Skeletal muscle tissue (tissue), 3 donors: ENCODE measurements at regions not wholly inside any gene's neighbourhood (a gene's known extent, or its start where the extent isn't known, plus 50 kb on each side); places are given as distances from the start of the nearest gene placed in this dataset.
"Not testable (repeated sequence)": the region's sequence is repeated elsewhere in the genome, so short reads cannot be mapped to it uniquely, and the experiment has no call there.

Experiments
- H3K27ac ChIP-seq: one replicate; pipeline ENCODE4 v1.7.0; 2013; ENCODE audit warnings: mild to moderate bottlenecking, low read depth, low read length, inconsistent platforms
- H3K27me3 ChIP-seq, 3 donors: one replicate each; pipeline ENCODE4 v1.7.0; 2013; ENCODE audit warnings: low read length in 3 of 3; ENCODE audit not compliant: control insufficient read depth in 3 of 3, insufficient read depth in 3 of 3
- H3K36me3 ChIP-seq, 3 donors: one replicate each; pipeline ENCODE4 v1.7.0; 2013; ENCODE audit warnings: low read length in 3 of 3; ENCODE audit not compliant: control insufficient read depth in 3 of 3, insufficient read depth in 3 of 3
- H3K4me1 ChIP-seq, 3 donors: one replicate each; pipeline ENCODE4 v1.7.0; 2013; ENCODE audit warnings: low read length in 3 of 3, mild to moderate bottlenecking in 3 of 3; ENCODE audit not compliant: control insufficient read depth in 3 of 3, insufficient read depth in 3 of 3
- H3K4me3 ChIP-seq, 3 donors: one replicate each; pipeline ENCODE4 v1.7.0; 2013; ENCODE audit warnings: low read length in 3 of 3
- H3K9ac ChIP-seq, 3 donors: one replicate each; pipeline ENCODE4 v1.7.0; 2013; ENCODE audit warnings: low read length in 3 of 3, mild to moderate bottlenecking in 3 of 3, moderate library complexity in 2 of 3, low read depth in 1 of 3
- H3K9me3 ChIP-seq, 3 donors: one replicate each; pipeline ENCODE4 v1.7.0; 2013; ENCODE audit warnings: low read length in 3 of 3; ENCODE audit not compliant: control insufficient read depth in 3 of 3
- donor health status: Osteomylitis.

GRCh38 chr2:156001851-156002250 lies 330.7 kb downstream of the NR4A2 start:
- no peak overlapping the region for H3K9ac ChIP-seq
- H3K27ac ChIP-seq = no peak overlapping the region
- no peaks in the 10 kb centered on the region for H3K9me3 ChIP-seq
- no peaks in the 10 kb centered on the region for H3K4me1 ChIP-seq
- no peak overlapping the region for H3K4me3 ChIP-seq
- H3K36me3 ChIP-seq = no peaks in the 10 kb centered on the region
- H3K27me3 ChIP-seq = no peaks in the 10 kb centered on the region

GRCh38 chr2:155997538-155997937 lies 335.0 kb downstream of the NR4A2 start:
- H3K9ac ChIP-seq = no peak overlapping the region

GRCh38 chr2:155994315-155994714 lies 338.2 kb downstream of the NR4A2 start:
- Histone ChIP-seq H3K4me1 (no peaks in the 10 kb centered on the region), H3K9ac (no peak overlapping the region), H3K4me3 (no peak overlapping the region), H3K36me3 (no peaks in the 10 kb centered on the region), H3K9me3 (no peaks in the 10 kb centered on the region), H3K27ac (no peak overlapping the region), H3K27me3 (no peaks in the 10 kb centered on the region)

More at GRCh38 chr2:155997538-155997937, 335.0 kb downstream of the NR4A2 start:
- no peaks in the 10 kb centered on the region for H3K9me3 ChIP-seq
- no peak overlapping the region for H3K27ac ChIP-seq
- H3K27me3 ChIP-seq = no peaks in the 10 kb centered on the region
- H3K4me1 ChIP-seq = no peaks in the 10 kb centered on the region
- H3K36me3 ChIP-seq = no peaks in the 10 kb centered on the region
- H3K4me3 ChIP-seq = no peak overlapping the region

DNA sequence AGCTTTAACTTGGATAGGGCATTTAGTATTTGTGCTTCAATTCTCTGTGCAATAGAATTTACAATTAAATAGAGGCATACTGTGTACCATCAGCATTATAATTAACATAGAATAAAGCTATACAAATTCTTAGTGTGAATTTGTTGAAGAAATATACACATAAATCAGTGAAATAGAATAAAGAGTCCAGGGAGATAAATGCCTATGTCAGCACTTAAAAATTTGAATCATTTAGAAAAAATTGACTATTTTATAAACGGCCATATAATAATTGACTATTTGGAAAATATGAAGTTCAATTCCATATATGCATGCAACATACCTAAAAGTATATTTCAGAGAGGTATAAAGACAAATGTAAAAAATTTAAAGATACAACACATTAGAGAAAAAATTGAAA lies 348.7 kb downstream of the NR4A2 start:
- Histone ChIP-seq H3K9me3 (no peaks in the 10 kb centered on the region), H3K4me1 (no peaks in the 10 kb centered on the region), H3K36me3 (no peaks in the 10 kb centered on the region), H3K27ac (no peak overlapping the region), H3K9ac (no peak overlapping the region), H3K4me3 (no peak overlapping the region), H3K27me3 (no peaks in the 10 kb centered on the region)

DNA sequence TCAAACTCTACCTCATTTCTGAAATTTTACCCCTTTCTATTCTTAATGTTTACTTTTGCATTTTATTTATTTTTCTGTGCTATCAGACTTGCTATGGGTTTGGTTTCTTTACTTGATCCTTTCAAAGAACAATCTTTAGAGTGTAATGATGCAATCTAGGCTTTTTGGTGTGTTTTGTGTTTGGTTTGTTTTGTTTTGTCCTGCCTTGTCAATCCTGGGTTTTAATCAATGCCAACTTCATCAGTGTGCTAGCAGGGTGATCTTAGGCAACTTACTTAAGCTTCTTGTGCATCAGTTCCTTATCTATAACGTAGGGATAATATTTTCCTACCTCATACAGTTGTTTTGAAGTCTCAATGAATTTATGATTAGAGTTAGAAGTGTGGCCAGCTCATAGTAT lies 350.4 kb downstream of the NR4A2 start:
- no peaks in the 10 kb centered on the region for H3K27me3 ChIP-seq
- no peak overlapping the region for H3K4me3 ChIP-seq
- no peak overlapping the region for H3K27ac ChIP-seq
- H3K4me1 ChIP-seq = no peaks in the 10 kb centered on the region
- H3K9me3 ChIP-seq = no peaks in the 10 kb centered on the region
- no peaks in the 10 kb centered on the region for H3K36me3 ChIP-seq
- H3K9ac ChIP-seq = no peak overlapping the region

- no peaks in the 10 kb centered on the region for H3K9me3 ChIP-seq
- no peaks in the 10 kb centered on the region for H3K4me1 ChIP-seq
- H3K4me3 ChIP-seq = no peak overlapping the region
- no peak overlapping the region for H3K9ac ChIP-seq
- no peak overlapping the region for H3K27ac ChIP-seq
- H3K27me3 ChIP-seq = no peaks in the 10 kb centered on the region
- H3K36me3 ChIP-seq = no peaks in the 10 kb centered on the region
These were observed 351.5 kb downstream of the NR4A2 start for GRCh38 chr2:155980941-155981560.

- H3K4me3 ChIP-seq = no peak overlapping the region
- no peaks in the 10 kb centered on the region for H3K27me3 ChIP-seq
- H3K9me3 ChIP-seq = no peaks in the 10 kb centered on the region
- no peak overlapping the region for H3K9ac ChIP-seq
- H3K27ac ChIP-seq = no peak overlapping the region
- no peaks in the 10 kb centered on the region for H3K4me1 ChIP-seq
- H3K36me3 ChIP-seq = no peaks in the 10 kb centered on the region
These were observed 356.8 kb downstream of the NR4A2 start for GRCh38 chr2:155975734-155976133.

GRCh38 chr2:155972916-155973315 lies 359.6 kb downstream of the NR4A2 start:
- Histone ChIP-seq H3K9me3 (no peaks in the 10 kb centered on the region), H3K27me3 (no peaks in the 10 kb centered on the region), H3K4me1 (no peaks in the 10 kb centered on the region), H3K27ac (no peak overlapping the region), H3K9ac (no peak overlapping the region), H3K4me3 (no peak overlapping the region), H3K36me3 (no peaks in the 10 kb centered on the region)

DNA sequence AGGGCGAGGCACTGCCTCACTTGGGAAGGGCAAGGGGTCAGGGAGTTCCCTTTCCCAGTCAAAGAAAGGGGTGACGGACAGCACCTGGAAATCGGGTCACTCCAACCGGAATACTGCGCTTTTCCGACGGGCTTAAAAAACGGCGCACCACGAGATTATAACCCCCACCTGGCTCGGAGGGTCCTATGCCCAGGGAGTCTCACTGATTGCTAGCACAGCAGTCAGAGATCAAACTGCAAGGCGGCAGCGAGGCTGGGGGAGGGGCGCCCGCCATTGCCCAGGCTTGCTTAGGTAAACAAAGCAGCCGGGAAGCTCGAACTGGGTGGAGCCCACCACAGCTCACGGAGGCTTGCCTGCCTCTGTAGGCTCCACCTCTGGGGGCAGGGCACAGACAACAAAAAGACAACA lies 366.5 kb downstream of the NR4A2 start:
- not testable (repeated sequence) for H3K36me3 ChIP-seq, H3K9me3 ChIP-seq, H3K4me1 ChIP-seq, H3K9ac ChIP-seq, H3K27ac ChIP-seq, H3K27me3 ChIP-seq, H3K4me3 ChIP-seq

DNA sequence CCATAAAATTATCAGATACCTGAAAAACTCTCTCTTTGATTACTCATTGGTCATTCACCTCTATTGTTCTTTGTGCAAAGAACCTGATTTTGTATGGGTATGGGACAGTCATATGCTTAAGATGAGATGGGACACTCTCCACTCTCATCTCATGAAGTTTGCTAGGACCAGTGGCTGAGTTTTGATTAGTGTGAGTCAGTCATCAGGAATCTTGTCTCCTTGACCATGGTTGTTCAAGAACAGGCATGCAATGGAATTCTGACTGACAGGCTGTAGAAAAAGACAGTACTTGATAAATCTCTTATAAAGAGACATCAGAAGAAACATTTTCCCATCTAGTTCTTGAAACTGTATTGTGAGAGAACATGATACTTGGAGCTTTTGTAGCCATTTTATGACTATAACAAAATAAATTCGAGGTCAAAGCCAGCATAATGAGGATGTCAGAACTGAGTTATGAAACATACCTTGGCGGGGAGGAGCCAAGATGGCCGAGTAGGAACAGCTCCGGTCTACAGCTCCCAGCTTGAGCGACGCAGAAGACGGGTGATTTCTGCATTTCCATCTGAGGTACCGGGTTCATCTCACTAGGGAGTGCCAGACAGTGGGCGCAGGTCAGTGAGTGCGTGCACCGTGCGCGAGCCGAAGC lies 367.0 kb downstream of the NR4A2 start:
- Histone ChIP-seq H3K27me3 (no peaks in the 10 kb centered on the region), H3K9me3 (no peaks in the 10 kb centered on the region), H3K9ac (no peak overlapping the region), H3K36me3 (no peaks in the 10 kb centered on the region), H3K4me1 (no peaks in the 10 kb centered on the region), H3K27ac (no peak overlapping the region), H3K4me3 (no peak overlapping the region)
